ENCODE measurements at regions not wholly inside any gene's neighbourhood (a gene's known extent, or its start where the extent isn't known, plus 50 kb on each side); places are given as distances from the start of the nearest gene placed in this dataset.
"Not testable (repeated sequence)": the region's sequence is repeated elsewhere in the genome, so short reads cannot be mapped to it uniquely, and the experiment has no call there.

- CTCF ChIA-PET = no interaction called here
- no peak for TF ChIP-seq CTCF (IDR thresholded peaks at IDR 0.05; ENCODE audit: insufficient read depth, low read length, missing control alignments)
- no peak for DNase-seq (ENCODE audit: low read depth, low spot score)
- POLR2A ChIA-PET = no interaction called here
- H3K4me3 ChIP-seq (ENCODE audit: low read depth, low read length) = no peak overlapping the region
Measured at GRCh38 chr7:53218730-53219504, 183.5 kb downstream of the POM121L12 start.

- POLR2A ChIA-PET = no interaction called here
- no peak for DNase-seq (ENCODE audit: low read depth, low spot score)
- no peak overlapping the region for H3K4me3 ChIP-seq (ENCODE audit: low read depth, low read length)
- CTCF ChIA-PET = no interaction called here
- no peak for TF ChIP-seq CTCF (IDR thresholded peaks at IDR 0.05; ENCODE audit: insufficient read depth, low read length, missing control alignments)
Measured at GRCh38 chr7:53229202-53229601, 193.8 kb downstream of the POM121L12 start.

GRCh38 chr7:53237344-53237913 lies 202.0 kb downstream of the POM121L12 start:
- TF ChIP-seq CTCF (IDR thresholded peaks at IDR 0.05; ENCODE audit: insufficient read depth, low read length, missing control alignments) = no peak
- no peak for DNase-seq (ENCODE audit: low read depth, low spot score)
- ChIA-PET POLR2A (no interaction called here), CTCF (no interaction called here)
- no peak overlapping the region for H3K4me3 ChIP-seq (ENCODE audit: low read depth, low read length)

DNA sequence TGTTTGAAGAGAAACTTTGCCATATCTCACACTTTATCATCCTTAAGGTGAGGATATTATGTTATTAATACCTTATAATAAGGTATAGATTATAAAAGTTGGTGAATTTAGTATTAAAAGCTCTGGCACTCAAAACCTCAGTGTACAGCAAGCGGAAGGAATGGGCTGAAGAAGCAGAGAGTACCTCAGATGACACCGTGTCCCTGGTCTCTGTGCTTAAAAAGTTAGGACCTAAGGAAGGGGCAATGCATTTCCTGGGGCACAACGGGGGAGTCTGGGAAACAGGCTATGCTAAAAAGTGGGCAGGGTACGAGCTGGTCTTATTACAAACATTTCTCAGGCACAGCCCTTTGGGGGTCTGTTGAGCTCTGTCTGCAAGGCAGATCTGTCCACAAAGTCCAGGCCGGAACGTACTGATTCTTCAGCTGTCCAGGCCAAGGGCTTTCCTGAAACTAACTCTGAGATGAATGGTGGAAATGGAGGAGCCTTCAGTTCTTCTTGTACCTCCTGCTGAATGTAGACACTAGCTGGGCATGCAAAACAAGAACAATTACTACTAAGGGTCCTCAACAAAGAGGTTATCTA lies 202.7 kb downstream of the POM121L12 start:
- ChIA-PET POLR2A (no interaction called here), CTCF (no interaction called here)
- no peak for DNase-seq (ENCODE audit: low read depth, low spot score)
- no peak for TF ChIP-seq CTCF (IDR thresholded peaks at IDR 0.05; ENCODE audit: insufficient read depth, low read length, missing control alignments)
- H3K4me3 ChIP-seq (ENCODE audit: low read depth, low read length) = no peak overlapping the region

DNA sequence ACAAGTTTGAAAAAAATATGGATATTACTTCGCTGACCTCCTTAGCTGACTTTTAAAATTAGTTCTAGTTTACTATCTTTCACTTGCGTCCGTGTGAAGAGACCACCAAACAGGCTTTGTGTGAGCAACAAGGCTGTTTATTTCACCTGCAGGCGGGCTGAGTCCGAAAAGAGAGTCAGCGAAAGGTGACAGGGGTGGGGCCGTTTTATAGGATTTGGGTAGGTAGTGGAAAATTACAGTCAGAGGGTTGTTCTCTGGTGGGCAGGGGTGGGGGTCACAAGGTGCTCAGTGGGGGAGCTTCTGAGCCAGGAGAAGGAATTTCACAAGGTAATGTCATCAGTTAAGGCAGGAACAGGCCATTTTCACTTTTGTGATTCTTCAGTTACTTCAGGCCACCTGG lies 203.7 kb downstream of the POM121L12 start:
- DNase-seq (ENCODE audit: low read depth, low spot score); POLR2A ChIA-PET; CTCF ChIA-PET; H3K4me3 ChIP-seq (ENCODE audit: low read depth, low read length): not testable (repeated sequence)

GRCh38 chr7:53245721-53246120 lies 210.3 kb downstream of the POM121L12 start:
- no peak for TF ChIP-seq CTCF (IDR thresholded peaks at IDR 0.05; ENCODE audit: insufficient read depth, low read length, missing control alignments)
- no peak for DNase-seq (ENCODE audit: low read depth, low spot score)
- ChIA-PET CTCF (no interaction called here), POLR2A (no interaction called here)
- H3K4me3 ChIP-seq (ENCODE audit: low read depth, low read length) = no peak overlapping the region
